ENCODE measurements at regions not wholly inside any gene's neighbourhood (a gene's known extent, or its start where the extent isn't known, plus 50 kb on each side); places are given as distances from the start of the nearest gene placed in this dataset.

DNA sequence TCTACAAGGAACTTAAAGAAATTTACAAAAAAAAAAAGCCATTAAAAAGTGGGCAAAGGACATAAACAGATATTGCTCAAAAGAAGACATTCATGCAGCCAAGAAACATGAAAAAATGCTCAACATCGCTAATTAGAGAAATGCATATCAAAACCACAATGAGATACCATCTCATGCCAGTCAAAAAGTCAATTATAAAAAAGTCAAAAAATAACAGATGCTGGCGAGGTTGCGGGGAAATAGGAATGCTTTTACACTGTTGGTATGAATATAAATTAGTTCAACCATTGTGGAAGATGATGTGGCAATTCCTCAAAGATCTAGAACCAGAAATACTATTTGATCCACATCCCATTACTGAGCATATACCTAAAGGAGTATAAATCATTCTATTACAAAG lies 411.9 kb upstream of the MARCKS start:
- no peak for DNase-seq (ENCODE audit: low read depth)
- TF ChIP-seq, protein P1, sequence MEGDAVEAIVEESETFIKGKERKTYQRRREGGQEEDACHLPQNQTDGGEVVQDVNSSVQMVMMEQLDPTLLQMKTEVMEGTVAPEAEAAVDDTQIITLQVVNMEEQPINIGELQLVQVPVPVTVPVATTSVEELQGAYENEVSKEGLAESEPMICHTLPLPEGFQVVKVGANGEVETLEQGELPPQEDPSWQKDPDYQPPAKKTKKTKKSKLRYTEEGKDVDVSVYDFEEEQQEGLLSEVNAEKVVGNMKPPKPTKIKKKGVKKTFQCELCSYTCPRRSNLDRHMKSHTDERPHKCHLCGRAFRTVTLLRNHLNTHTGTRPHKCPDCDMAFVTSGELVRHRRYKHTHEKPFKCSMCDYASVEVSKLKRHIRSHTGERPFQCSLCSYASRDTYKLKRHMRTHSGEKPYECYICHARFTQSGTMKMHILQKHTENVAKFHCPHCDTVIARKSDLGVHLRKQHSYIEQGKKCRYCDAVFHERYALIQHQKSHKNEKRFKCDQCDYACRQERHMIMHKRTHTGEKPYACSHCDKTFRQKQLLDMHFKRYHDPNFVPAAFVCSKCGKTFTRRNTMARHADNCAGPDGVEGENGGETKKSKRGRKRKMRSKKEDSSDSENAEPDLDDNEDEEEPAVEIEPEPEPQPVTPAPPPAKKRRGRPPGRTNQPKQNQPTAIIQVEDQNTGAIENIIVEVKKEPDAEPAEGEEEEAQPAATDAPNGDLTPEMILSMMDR (IDR thresholded peaks at IDR 0.05; ENCODE audit: low read length, missing control alignments) = no peak

DNA sequence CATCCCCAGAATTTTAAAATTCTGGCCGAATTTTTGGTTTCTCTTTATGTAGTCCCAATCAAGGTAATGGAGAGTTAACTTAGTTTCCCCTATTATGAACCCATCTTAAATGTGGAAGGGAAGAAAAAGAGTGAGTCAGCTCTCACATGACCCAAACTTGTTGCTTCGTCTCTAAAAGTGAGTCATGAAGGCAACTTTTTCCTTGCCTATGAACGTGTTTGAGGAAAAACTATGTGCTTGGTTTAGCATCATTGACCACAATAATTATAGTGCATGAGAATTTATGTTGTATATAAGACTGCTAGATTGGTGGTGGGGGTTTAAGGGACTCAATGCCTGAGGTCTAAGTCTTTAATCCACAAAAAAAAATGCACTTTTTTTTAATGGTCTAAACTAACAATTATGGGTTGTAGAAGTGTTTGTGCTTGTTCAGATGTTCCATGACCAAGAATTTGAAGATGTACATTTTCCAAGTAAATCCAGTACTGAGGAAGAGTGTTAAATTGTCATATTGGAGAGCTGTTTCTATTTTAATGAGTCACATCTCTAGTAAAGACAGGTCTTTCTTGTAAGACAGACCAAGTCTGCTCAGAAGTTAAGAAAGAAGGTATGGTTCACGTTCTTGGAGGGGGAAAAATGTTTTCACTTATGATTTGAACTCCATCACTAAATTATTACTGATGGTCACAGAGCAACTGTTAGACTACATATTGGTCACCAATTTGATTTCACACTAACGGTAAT lies 409.9 kb upstream of the MARCKS start:
- DNase-seq (ENCODE audit: low read depth) = peak; percentile 85
- TF ChIP-seq, protein P1 (IDR thresholded peaks at IDR 0.05; ENCODE audit: low read length, missing control alignments) = no peak
- H3K4me3 ChIP-seq (replicated peaks; ENCODE audit: low read depth, low read length) = no peak overlapping the region

More for the DNA sequence above, 411.9 kb upstream of the MARCKS start:
- H3K4me3 ChIP-seq (replicated peaks; ENCODE audit: low read depth, low read length) = no peak overlapping the region

GRCh38 chr6:113449051-113449450 lies 408.1 kb upstream of the MARCKS start:
- TF ChIP-seq, protein P1 (IDR thresholded peaks at IDR 0.05; ENCODE audit: low read length, missing control alignments) = no peak
- no peak overlapping the region for H3K4me3 ChIP-seq (replicated peaks; ENCODE audit: low read depth, low read length)
- DNase-seq (ENCODE audit: low read depth) = no peak

DNA sequence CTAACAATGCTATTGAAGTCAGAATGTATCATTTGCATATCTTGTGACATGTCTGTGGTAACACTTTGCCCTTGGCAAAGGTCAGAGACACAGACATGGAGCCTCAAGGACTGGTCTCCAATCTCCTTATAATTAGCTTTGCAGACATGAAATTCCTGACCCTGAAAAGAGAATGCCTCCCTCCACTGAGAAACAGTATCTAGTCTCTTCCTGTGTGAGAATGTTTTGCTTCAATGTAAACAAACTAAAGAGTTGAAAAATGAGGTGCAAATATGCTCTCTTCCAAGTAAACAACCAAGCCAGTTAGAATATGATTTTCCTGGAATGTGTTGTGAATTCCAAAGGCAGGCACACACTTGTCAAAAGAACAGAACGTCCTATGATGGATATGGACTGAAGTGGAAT lies 407.1 kb upstream of the MARCKS start:
- H3K4me3 ChIP-seq (replicated peaks; ENCODE audit: low read depth, low read length) = no peak overlapping the region
- peak; percentile 31 for DNase-seq (ENCODE audit: low read depth)
- TF ChIP-seq, protein P1 (IDR thresholded peaks at IDR 0.05; ENCODE audit: low read length, missing control alignments) = no peak

DNA sequence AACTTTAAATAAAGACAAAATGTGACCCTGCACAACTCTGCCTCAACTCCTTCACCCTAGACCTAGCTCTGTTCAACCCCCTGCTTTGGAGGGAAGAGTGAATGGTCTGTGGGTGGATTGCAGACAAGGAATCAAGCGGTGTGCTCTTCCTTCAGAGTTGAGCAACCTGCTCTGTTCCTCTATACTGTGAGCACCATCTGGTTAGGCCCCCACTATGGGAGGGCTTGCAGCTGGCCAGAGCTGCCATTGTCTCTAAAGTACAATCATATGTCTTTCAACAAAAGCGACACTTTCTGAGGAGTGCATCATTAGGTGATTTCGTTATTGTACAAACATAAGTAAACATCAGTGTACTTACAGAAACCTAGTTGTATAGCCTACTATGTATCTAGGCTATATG lies 406.1 kb upstream of the MARCKS start:
- TF ChIP-seq, protein P1 (IDR thresholded peaks at IDR 0.05; ENCODE audit: low read length, missing control alignments) = no peak
- DNase-seq (ENCODE audit: low read depth) = no peak
- no peak overlapping the region for H3K4me3 ChIP-seq (replicated peaks; ENCODE audit: low read depth, low read length)

DNA sequence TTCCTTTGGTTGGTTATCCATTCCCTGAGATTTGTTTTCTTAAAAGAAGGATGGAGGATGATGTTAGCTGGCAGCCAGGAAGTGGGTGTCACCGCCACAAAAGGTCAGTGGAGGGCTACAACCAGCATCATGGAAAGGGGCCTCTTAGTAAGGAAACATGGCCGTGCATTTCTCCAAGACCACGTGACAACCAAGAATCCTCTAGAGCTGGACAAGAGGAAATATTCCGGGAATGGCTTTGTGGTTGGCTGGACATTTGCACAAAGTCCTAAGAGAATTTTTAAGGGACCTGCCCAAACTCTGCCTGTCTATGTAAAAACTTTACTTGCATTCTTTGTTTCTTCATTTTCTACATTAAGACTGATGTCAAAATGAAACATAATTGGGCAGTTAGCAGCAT lies 399.9 kb upstream of the MARCKS start:
- DNase-seq (ENCODE audit: low read depth) = peak; percentile 83
- TF ChIP-seq, protein P1 (IDR thresholded peaks at IDR 0.05; ENCODE audit: low read length, missing control alignments) = no peak

DNA sequence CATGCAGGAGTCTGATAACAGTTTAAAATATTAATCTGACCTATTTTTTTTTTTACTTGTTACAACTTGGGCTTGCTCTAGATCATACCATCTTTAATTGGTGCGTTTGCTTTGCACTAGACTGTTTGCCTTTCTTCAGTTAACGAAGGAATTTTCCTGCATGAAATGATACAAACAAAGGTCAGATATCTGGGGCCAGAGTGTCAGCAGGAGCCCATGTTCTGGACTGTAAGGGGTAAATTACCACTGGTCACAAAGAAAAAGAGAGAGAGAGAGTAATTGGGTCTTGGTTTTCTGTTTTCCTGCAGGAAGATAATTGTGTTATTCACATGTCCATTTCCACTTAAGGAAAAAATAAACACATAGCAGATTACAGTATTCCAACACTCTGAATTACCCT lies 399.4 kb upstream of the MARCKS start:
- TF ChIP-seq, protein P1 (IDR thresholded peaks at IDR 0.05; ENCODE audit: low read length, missing control alignments) = no peak
- no peak for DNase-seq (ENCODE audit: low read depth)
- no peak overlapping the region for H3K4me3 ChIP-seq (replicated peaks; ENCODE audit: low read depth, low read length)

More for the DNA sequence above, 399.9 kb upstream of the MARCKS start:
- no peak overlapping the region for H3K4me3 ChIP-seq (replicated peaks; ENCODE audit: low read depth, low read length)
